ENCODE measurements at regions not wholly inside any gene's neighbourhood (a gene's known extent, or its start where the extent isn't known, plus 50 kb on each side); places are given as distances from the start of the nearest gene placed in this dataset.
"Not testable (repeated sequence)": the region's sequence is repeated elsewhere in the genome, so short reads cannot be mapped to it uniquely, and the experiment has no call there.

DNA sequence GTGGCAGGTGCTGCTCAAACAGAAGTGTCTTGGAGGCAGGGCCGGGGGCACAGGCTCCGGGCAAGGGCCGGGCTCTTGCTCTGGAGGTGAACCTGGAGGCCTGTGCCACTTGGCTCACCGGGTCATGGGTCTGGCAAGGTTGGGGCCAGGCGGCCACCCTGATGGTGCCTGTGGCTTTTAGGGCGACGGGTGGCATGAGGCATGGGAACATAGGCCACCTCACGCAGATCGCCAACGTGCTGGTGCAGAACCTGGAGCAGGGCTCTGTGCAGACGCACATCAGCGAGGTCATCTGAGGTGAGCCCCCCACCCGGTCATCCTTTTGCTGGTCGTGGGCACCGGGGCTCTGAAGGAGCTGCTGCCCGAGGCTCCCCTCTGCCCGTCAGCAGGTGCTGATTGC lies 202.7 kb downstream of the LIPI start:
- not testable (repeated sequence) for DNase-seq

DNA sequence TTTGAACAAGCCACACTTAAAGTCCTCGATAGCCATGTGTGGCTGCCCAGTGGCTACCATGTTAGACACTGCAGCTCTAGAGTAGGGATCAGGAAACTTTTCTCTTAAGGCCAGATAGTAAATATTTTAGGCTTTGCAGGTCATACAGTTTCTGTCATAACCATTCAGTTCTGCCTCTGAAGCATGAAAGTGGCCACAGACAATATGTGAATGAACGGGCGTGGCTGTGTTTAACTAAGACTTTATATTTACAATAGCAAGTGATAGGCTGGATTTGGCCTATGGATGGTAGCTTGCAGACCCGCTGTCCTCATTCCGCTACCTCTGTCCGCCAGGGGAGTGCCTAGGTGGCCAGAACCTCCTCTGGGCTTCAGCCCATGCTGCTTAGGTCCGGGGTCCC lies 204.6 kb downstream of the LIPI start:
- DNase-seq: not testable (repeated sequence)

- not testable (repeated sequence) for DNase-seq
These were observed 223.5 kb downstream of the LIPI start for GRCh38 chr21:13986996-13987958.

DNA sequence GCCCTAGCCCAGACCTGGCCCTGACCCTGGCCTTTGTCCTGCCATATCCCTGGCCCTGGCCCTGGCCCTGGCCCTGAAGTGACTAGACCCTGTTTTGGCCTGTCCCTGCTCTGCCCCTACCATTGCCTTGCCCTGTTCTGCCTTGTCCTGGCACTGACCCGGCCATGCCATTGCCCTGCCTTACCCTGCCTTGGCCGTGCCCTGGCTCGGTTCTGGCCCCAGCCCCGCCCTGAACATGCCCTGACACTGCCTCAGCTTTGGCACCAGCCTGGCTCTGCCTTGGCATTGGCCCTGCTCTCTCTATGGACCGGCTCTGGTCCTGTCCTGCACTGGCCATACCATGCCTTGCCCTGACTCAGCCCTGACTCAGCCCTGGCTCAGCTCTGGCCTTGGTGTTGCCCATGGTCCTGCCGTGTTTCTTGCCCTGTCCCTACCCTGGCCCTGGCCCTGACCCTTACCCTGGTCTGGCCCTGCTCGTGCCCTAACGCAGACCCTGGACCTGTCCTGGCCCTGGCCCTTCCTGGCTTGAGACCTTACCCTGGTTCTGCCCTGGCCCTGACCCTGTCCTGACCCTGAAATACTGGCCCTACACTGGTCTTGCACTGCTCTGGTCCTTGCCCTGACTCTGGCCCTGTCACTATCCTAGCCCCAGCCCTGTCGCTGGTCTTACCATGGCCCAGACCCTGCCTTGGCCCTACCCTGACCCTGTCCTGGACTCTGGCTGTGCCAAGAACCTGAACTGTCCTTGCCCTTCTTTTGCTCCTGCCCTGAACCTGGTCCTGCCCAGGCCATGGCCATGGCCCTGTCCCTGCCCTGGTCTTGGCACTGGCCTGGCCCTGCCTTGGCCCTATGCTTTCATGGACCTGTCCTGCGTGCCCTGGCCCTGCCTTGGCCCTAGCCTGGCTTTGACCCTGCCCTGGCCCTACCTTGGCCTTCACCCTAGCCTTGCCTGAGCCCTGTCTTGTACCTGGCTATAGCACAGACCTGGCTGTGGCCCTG lies 224.6 kb downstream of the LIPI start:
- not testable (repeated sequence) for DNase-seq

- not testable (repeated sequence) for DNase-seq
These were observed 225.5 kb downstream of the LIPI start for GRCh38 chr21:13985137-13985864.

DNA sequence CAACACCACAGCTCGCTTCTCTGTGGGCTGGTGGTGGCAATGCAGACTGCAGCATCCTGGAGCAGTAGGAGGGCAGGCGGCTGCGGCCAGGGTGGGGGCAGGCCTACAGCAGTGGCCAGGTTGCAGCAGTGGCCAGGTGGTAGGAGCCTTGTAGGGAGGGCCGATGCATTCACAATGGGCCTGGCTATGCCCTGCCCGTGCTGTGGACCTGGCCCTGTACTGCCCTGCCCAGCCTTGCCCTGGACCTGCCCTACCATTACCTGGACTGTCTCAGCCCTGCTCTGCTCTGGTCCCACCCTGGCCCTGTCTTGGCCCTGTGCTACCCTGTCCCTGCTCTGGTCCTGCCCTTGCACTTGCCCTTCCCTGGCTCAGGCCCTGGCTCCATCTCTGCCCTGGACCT lies 226.0 kb downstream of the LIPI start:
- not testable (repeated sequence) for DNase-seq

GRCh38 chr21:13981176-13982087 lies 229.3 kb downstream of the LIPI start:
- not testable (repeated sequence) for DNase-seq

GRCh38 chr21:13980115-13980662 lies 230.6 kb downstream of the LIPI start:
- DNase-seq: not testable (repeated sequence)

DNA sequence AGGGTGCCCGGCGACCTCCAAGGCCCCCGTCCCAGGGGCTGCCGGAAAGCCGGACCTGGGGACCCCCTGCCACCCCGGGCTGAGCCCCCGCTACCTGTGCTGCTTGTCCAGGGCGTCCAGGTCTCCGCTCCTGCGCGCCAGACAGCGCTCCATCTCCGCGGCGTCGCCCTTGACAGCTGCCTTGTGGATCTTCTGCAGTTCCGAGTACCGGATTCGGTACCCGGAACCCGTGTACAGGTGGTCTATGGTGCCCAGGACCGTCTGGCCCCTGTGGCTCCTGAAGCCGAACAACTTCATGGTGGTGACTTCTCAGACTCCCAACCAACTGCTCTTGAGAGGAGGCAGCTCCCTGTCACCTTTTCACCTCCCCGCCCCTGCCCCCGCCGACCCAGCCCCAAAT lies 231.1 kb downstream of the LIPI start:
- DNase-seq: not testable (repeated sequence)

DNA sequence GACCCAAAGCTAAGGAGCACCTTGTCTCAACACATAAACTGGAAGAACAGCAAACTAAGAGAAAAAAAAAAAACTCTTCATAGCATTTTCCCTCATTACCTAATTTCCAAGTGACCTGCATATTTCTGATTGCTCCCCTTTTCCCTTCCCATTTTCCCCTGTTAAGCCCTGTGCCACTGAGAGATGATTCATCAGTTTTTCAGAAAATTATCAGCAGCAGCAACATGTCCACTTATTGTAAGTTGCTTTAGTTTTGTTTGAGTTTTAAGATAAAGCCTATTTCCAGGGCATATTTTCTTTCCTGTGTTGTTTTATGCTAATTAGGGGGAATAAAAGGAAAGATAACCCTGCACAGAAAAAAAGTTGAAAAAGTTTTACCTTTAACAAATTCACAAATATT lies 236.2 kb downstream of the LIPI start:
- DNase-seq: not testable (repeated sequence)

GRCh38 chr21:13969853-13970252 lies 240.9 kb downstream of the LIPI start:
- not testable (repeated sequence) for DNase-seq

DNA sequence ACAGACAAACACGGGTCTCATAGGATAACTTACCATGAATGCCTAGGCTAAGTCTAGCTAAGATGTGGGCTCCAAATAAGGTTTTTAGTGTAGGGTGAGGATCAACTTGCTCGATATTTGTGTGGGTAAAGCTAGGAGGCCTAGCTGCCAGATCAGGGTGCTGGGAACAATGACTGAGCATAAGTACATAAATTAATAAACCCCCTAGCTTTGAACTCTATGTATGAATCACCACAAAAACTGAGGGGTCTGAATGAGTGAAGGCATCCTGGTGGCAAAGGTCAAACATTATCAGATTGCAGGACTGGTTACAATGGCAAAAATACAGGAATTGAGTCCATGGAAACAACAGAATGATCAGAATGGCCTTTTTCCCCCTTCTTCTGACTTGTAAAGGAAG lies 241.8 kb downstream of the LIPI start:
- DNase-seq: not testable (repeated sequence)

- DNase-seq: not testable (repeated sequence)
These were observed 247.5 kb downstream of the LIPI start for GRCh38 chr21:13963259-13963658.

- no peak for DNase-seq
These were observed 273.5 kb downstream of the LIPI start for GRCh38 chr21:13937236-13937635.

DNA sequence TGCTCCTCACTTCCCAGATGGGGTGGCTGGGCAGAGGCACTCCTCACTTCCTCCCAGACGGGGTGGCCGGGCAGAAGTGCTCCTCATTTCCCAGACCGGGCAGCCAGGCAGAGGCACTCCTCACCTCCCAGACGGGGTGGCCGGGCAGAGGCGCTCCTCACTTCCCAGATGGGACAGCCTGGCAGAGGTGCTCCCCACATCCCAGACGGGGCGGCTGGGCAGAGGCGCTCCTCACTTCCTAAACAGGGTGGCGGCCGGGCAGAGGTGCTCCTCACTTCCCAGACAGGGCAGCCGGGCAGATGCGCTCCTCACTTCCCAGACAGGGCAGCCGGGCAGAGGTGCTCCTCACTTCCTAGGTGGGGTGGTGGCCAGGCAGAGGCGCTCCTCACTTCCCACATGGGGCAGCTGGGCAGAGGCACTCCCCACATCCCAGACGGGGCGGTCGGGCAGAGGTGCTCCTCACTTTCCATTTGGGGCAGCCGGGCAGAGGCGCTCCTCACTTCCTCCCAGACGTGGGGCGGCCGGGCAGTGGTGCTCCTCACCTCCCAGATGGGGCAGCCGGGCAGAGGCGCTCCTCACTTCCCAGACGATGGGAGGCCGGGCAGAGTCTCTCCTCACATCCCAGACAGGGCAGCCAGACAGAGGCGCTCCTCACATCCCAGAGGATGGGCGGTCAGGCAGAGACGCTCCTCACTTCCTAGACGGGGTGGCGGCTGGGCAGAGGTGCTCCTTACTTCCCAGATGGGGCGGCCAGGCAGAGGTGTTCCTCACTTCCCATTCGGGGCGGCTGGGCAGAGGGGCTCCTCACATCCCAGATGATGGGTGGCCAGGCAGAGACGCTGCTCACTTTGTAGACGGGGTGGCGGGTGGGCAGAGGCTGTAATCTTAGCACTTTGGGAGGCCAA lies 274.5 kb downstream of the LIPI start:
- DNase-seq: not testable (repeated sequence)

GRCh38 chr21:13935396-13936032 lies 275.2 kb downstream of the LIPI start:
- DNase-seq: not testable (repeated sequence)

GRCh38 chr21:13934887-13935342 lies 275.8 kb downstream of the LIPI start:
- not testable (repeated sequence) for DNase-seq

- not testable (repeated sequence) for DNase-seq
These were observed 287.6 kb downstream of the LIPI start for GRCh38 chr21:13923175-13923574.

DNA sequence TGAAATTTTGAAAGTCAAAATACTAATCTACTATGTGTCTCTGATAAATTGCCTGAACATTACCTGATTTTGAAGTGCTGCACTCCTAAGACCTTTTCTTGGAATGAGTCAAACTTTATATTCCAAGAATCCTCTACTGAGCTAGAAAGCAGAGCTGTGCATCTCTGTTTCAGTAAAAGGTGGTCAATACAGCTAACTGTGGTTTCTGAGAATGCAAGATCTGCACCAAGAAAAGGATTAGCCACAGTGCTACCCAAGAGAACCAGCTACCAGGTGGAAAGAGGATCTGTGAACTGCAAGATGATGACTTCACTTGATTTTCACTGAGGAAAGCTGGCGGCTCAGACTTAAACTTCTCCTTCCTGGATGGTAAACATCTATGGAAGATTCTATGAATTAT lies 289.3 kb downstream of the LIPI start:
- DNase-seq: not testable (repeated sequence)

Measured in activated CD4-positive, CD25-positive, alpha-beta regulatory T cell treated with anti-CD3 and anti-CD28 coated beads, Interleukin-2, amount 50 U/mL, for 72 hours (primary cell).